ENCODE measurements at regions not wholly inside any gene's neighbourhood (a gene's known extent, or its start where the extent isn't known, plus 50 kb on each side); places are given as distances from the start of the nearest gene placed in this dataset.
"Not testable (repeated sequence)": the region's sequence is repeated elsewhere in the genome, so short reads cannot be mapped to it uniquely, and the experiment has no call there.

GRCh38 chr7:8871716-8872115 is 438.3 kb downstream of the NXPH1 start:
- no peak for TF ChIP-seq CTCF (IDR thresholded peaks at IDR 0.05)
- TF ChIP-seq POLR2A (IDR thresholded peaks at IDR 0.05) = no peak
- no peak overlapping the region for H3K4me3 ChIP-seq
- no peaks in the 10 kb centered on the region for H3K9me3 ChIP-seq
- intact Hi-C loops (cut with DNase I) = no loop called here
- H3K27ac ChIP-seq = no peak overlapping the region
- H3K4me1 ChIP-seq = no peaks in the 10 kb centered on the region
- H3K27me3 ChIP-seq = no peaks in the 10 kb centered on the region
- ATAC-seq = no peak
- 54 to 81% methylated on average over 2 of the region's 2 CpGs for WGBS, 2 donors
- DNase-seq = no peak
- no peaks in the 10 kb centered on the region for H3K36me3 ChIP-seq (replicated peaks in 1 of 2; ENCODE audit: insufficient read depth in 1 of 2, low read depth in 2 of 2)

- ATAC-seq (no peak), DNase-seq (no peak)
- H3K36me3 ChIP-seq (replicated peaks in 1 of 2; ENCODE audit: insufficient read depth in 1 of 2, low read depth in 2 of 2) = no peaks in the 10 kb centered on the region
- WGBS, 2 donors = 65 to 67% methylated on average over 2 of the region's 2 CpGs
- intact Hi-C loops (cut with DNase I) = no loop called here
- no peak overlapping the region for H3K4me3 ChIP-seq
- no peaks in the 10 kb centered on the region for H3K4me1 ChIP-seq
- TF ChIP-seq POLR2A (IDR thresholded peaks at IDR 0.05) = no peak
- TF ChIP-seq CTCF (IDR thresholded peaks at IDR 0.05) = no peak
- no peaks in the 10 kb centered on the region for H3K9me3 ChIP-seq
- no peaks in the 10 kb centered on the region for H3K27me3 ChIP-seq
- H3K27ac ChIP-seq = no peak overlapping the region
Measured at GRCh38 chr7:8881916-8882315, 448.5 kb downstream of the NXPH1 start.

- H3K27ac ChIP-seq = no peak overlapping the region
- intact Hi-C loops (cut with DNase I) = no loop called here
- H3K9me3 ChIP-seq = no peaks in the 10 kb centered on the region
- H3K4me1 ChIP-seq = no peaks in the 10 kb centered on the region
- H3K4me3 ChIP-seq = no peak overlapping the region
- no peak for ATAC-seq
- no peaks in the 10 kb centered on the region for H3K36me3 ChIP-seq (replicated peaks in 1 of 2; ENCODE audit: insufficient read depth in 1 of 2, low read depth in 2 of 2)
- no peak for DNase-seq
- H3K27me3 ChIP-seq = no peaks in the 10 kb centered on the region
- TF ChIP-seq POLR2A (IDR thresholded peaks at IDR 0.05) = no peak
- no peak for TF ChIP-seq CTCF (IDR thresholded peaks at IDR 0.05)
Measured at GRCh38 chr7:8885480-8886000, 452.1 kb downstream of the NXPH1 start.

- H3K9me3 ChIP-seq; intact Hi-C loops (cut with DNase I); H3K4me3 ChIP-seq; H3K27me3 ChIP-seq; ATAC-seq; H3K27ac ChIP-seq; DNase-seq; H3K36me3 ChIP-seq (replicated peaks in 1 of 2; ENCODE audit: insufficient read depth in 1 of 2, low read depth in 2 of 2); H3K4me1 ChIP-seq: not testable (repeated sequence)
- WGBS, 2 donors = 83 to 93% methylated on average over 14 to 22 of the region's 30 CpGs
Measured at GRCh38 chr7:8890346-8890745, 456.9 kb downstream of the NXPH1 start.

GRCh38 chr7:8893775-8894174 is 460.4 kb downstream of the NXPH1 start:
- DNase-seq = no peak
- no peaks in the 10 kb centered on the region for H3K4me1 ChIP-seq
- no peak overlapping the region for H3K27ac ChIP-seq
- H3K4me3 ChIP-seq = no peak overlapping the region
- intact Hi-C loops (cut with DNase I) = no loop called here
- no peaks in the 10 kb centered on the region for H3K27me3 ChIP-seq
- no peak for TF ChIP-seq POLR2A (IDR thresholded peaks at IDR 0.05)
- no peak for TF ChIP-seq CTCF (IDR thresholded peaks at IDR 0.05)
- 26 to 49% methylated on average over 2 of the region's 2 CpGs for WGBS, 2 donors
- H3K9me3 ChIP-seq = no peaks in the 10 kb centered on the region
- no peak for ATAC-seq
- no peaks in the 10 kb centered on the region for H3K36me3 ChIP-seq (replicated peaks in 1 of 2; ENCODE audit: insufficient read depth in 1 of 2, low read depth in 2 of 2)
